A549 (cell line): ENCODE measurements at regions not wholly inside any gene's neighbourhood (a gene's known extent, or its start where the extent isn't known, plus 50 kb on each side); places are given as distances from the start of the nearest gene placed in this dataset.
"Not testable (repeated sequence)": the region's sequence is repeated elsewhere in the genome, so short reads cannot be mapped to it uniquely, and the experiment has no call there.

Experiments used
- ATAC-seq, 2 experiments: fragments of 200-7000 bp in 1 of 2; fragments of >200 bp in 1 of 2; cut with Nextera tagmentation in 1 of 2; cut with Tn5 transposase in 1 of 2; 3 replicates each; pipeline versions ENCODE4 v1.8.0 to v1.9.1; 2018 to 2020; ENCODE audit warnings: mild to moderate bottlenecking in 1 of 2, moderate library complexity in 1 of 2
- CTCF ChIA-PET: fragments of 300-600 bp; sonication (Branson Sonifier 250); formaldehyde crosslinking; extraction: SDS; loops from one replicate; lab custom pipeline; 2021; ENCODE audit warnings: antibody characterized with exemption, inconsistent platforms; lab: Yijun Ruan, JAX
- POLR2A ChIA-PET: fragments of 350-600 bp; formaldehyde crosslinking; extraction: SDS; loops from one replicate; lab custom pipeline; 2021; ENCODE audit warnings: antibody characterized with exemption, inconsistent platforms; lab: Yijun Ruan, JAX
- DNase-seq, 2 experiments: peaks; one replicate each; pipeline versions ENCODE4 v3.0.0 to v3.0.0-alpha.2; 2011 to 2016; ENCODE audit warnings: low read depth in 1 of 2, low spot score in 1 of 2
- FAIRE-seq: peaks from 2 replicates; lab custom pipeline; 2011; peaks lifted over from hg19 to GRCh38; lab: Jason Lieb, UNC
- H3K27ac ChIP-seq, 2 experiments: fragments of >200 bp; sonication (Bioruptor Twin); formaldehyde crosslinking; 3 replicates each; pipeline ENCODE4 v1.5.1; 2016 to 2017
- H3K4me1 ChIP-seq: fragments of >200 bp; sonication (Bioruptor Twin); formaldehyde crosslinking; 3 replicates; pipeline ENCODE4 v1.6.1; 2016
- H3K4me2 ChIP-seq: fragments of >200 bp; sonication (Bioruptor Twin); formaldehyde crosslinking; 3 replicates; pipeline ENCODE4 v1.6.1; 2016
- H3K4me3 ChIP-seq: fragments of >200 bp; sonication (Bioruptor Twin); formaldehyde crosslinking; 3 replicates; pipeline ENCODE4 v1.5.1; 2016
- H3K9me3 ChIP-seq: fragments of >200 bp; sonication (Bioruptor Twin); formaldehyde crosslinking; 3 replicates; pipeline ENCODE4 v1.6.1; 2016
- ATOH8 ChIP-seq: fragments of 250-450 bp; sonication (Bioruptor Pico); IDR thresholded peaks from 2 replicates; pipeline ENCODE4 v1.5.0; 2020; ENCODE audit warnings: low read depth, mild to moderate bottlenecking, moderate library complexity
- EHF ChIP-seq: fragments of 250-450 bp; sonication (Bioruptor Pico); IDR thresholded peaks from 2 replicates; pipeline ENCODE4 v1.5.0; 2020; ENCODE audit warnings: mild to moderate bottlenecking
- EHMT2 ChIP-seq: fragments of 200-600 bp; sonication (generic); IDR thresholded peaks from 2 replicates; pipeline ENCODE4 v1.6.1; 2016; ENCODE audit warnings: antibody characterized with exemption, low read depth, mild to moderate bottlenecking, moderate library complexity
- ELK1 ChIP-seq: fragments of 150-350 bp; IDR thresholded peaks from 2 replicates; pipeline ENCODE4 v1.6.1; 2014; ENCODE audit warnings: low read depth, mild to moderate bottlenecking, low read length
- EP300 ChIP-seq, 2 experiments: fragments of >200 bp; sonication (Bioruptor Twin); formaldehyde crosslinking; IDR thresholded peaks; 2 replicates in 1 of 2; 3 replicates in 1 of 2; pipeline ENCODE4 v1.6.1; 2016 to 2017
- ESRRA ChIP-seq: fragments of 150-350 bp; IDR thresholded peaks from 2 replicates; pipeline ENCODE4 v1.6.1; 2014; ENCODE audit warnings: mild to moderate bottlenecking, low read length, borderline replicate concordance
- FOSB ChIP-seq: fragments of 250-450 bp; sonication (Bioruptor Pico); IDR thresholded peaks from 2 replicates; pipeline ENCODE4 v1.5.0; 2020; ENCODE audit warnings: mild to moderate bottlenecking, moderate library complexity
- HDAC2 ChIP-seq: fragments of 200-600 bp; sonication (generic); IDR thresholded peaks from 2 replicates; pipeline ENCODE4 v1.6.1; 2016
- HEYL ChIP-seq: fragments of 250-450 bp; sonication (Bioruptor Pico); IDR thresholded peaks from 2 replicates; pipeline ENCODE4 v1.8.0; 2021; ENCODE audit warnings: mild to moderate bottlenecking, moderate library complexity
- HOXB13 ChIP-seq: fragments of 250-450 bp; sonication (Bioruptor Pico); IDR thresholded peaks from 2 replicates; pipeline ENCODE4 v1.5.0; 2020; ENCODE audit warnings: low read depth, mild to moderate bottlenecking, moderate library complexity
- JUN ChIP-seq, 2 experiments: fragments of >200 bp; sonication (Bioruptor Twin); formaldehyde crosslinking; IDR thresholded peaks; 2 replicates in 1 of 2; 3 replicates in 1 of 2; pipeline ENCODE4 v1.6.1; 2016 to 2017
- NFE2L2 ChIP-seq: fragments of 150-350 bp; conservative IDR thresholded peaks from 2 replicates; pipeline ENCODE4 v1.6.1; 2014; ENCODE audit warnings: low read length
- NR3C1 ChIP-seq: fragments of >200 bp; sonication (Bioruptor Twin); formaldehyde crosslinking; IDR thresholded peaks from 3 replicates; pipeline ENCODE4 v1.6.1; 2017
- RCOR1 ChIP-seq: fragments of 150-350 bp; IDR thresholded peaks from 2 replicates; pipeline ENCODE4 v1.6.1; 2014; ENCODE audit warnings: antibody characterized with exemption, low read length, low read depth
- RNF2 ChIP-seq: fragments of 200-600 bp; sonication (generic); IDR thresholded peaks from 2 replicates; pipeline ENCODE4 v1.6.1; 2016; ENCODE audit warnings: low read depth, mild to moderate bottlenecking, antibody characterized with exemption, moderate library complexity, borderline replicate concordance
- TP53 ChIP-seq: fragments of 250-450 bp; sonication (Bioruptor Pico); IDR thresholded peaks from 2 replicates; pipeline ENCODE4 v1.5.0; 2021; ENCODE audit warnings: mild to moderate bottlenecking, moderate library complexity
- USF2 ChIP-seq: fragments of 450-650 bp; IDR thresholded peaks from 2 replicates; pipeline ENCODE4 v1.6.1; 2014; ENCODE audit warnings: antibody characterized with exemption
- ZFP36 ChIP-seq: fragments of 450-650 bp; IDR thresholded peaks from 2 replicates; pipeline ENCODE4 v1.6.1; 2014; ENCODE audit warnings: borderline replicate concordance; ENCODE audit not compliant: partially characterized antibody
- ZSCAN20 ChIP-seq: fragments of 250-450 bp; sonication (Bioruptor Pico); IDR thresholded peaks from 2 replicates; pipeline ENCODE4 v1.8.0; 2022; ENCODE audit warnings: mild to moderate bottlenecking, moderate library complexity
- WGBS: methylation state at CpG from one replicate; pipeline ENCODE4 v1.1.6; 2017; ENCODE audit errors: missing lambda C conversion rate; 5-methylcytosine and 5-hydroxymethylcytosine counted together

- ATAC-seq: no peak
- H3K9me3 ChIP-seq: no peaks in the 10 kb centered on the region
- TF ChIP-seq RNF2 (no peak), ATOH8 (CRISPR knock-in tag) (no peak), HDAC2 (no peak), NR3C1 (no peak), HOXB13 (no peak), ESRRA (no peak), HEYL (no peak), EHMT2 (no peak)
Observed at GRCh38 chr12:20105943-20106342, 262.4 kb upstream of the PDE3A start.

GRCh38 chr12:20109676-20110075, 258.7 kb upstream of the PDE3A start:
- 63% methylated on average over 5 of the region's 5 CpGs for WGBS
- Histone ChIP-seq H3K27ac (no peak overlapping the region), H3K9me3 (no peaks in the 10 kb centered on the region), H3K4me2 (no peak overlapping the region), H3K4me1 (no peaks in the 10 kb centered on the region), H3K4me3 (no peak overlapping the region)
- ATAC-seq: no peak
- POLR2A ChIA-PET: no interaction called here
- CTCF ChIA-PET: interaction anchor here (1.0 kb wide), 3 partner anchors 12 to 101 kb away, joined by 3 read pairs; no protein-coding TSS in a partner anchor
- FAIRE-seq: no peak
- TF ChIP-seq ATOH8 (CRISPR knock-in tag): no peak
- TF ChIP-seq ZSCAN20 (CRISPR knock-in tag): no peak
- TF ChIP-seq RCOR1: no peak
- TF ChIP-seq FOSB (CRISPR knock-in tag): no peak
- TF ChIP-seq USF2: no peak
- no peak for TF ChIP-seq ELK1
- TF ChIP-seq EHF: no peak
- no peak for TF ChIP-seq EP300 (IDR thresholded peaks at IDR 0.05)
- no peak for TF ChIP-seq JUN (IDR thresholded peaks at IDR 0.05)
- TF ChIP-seq NFE2L2: no peak
- TF ChIP-seq ZFP36: no peak
- no peak for TF ChIP-seq TP53
- DNase-seq: no peak

More at GRCh38 chr12:20105943-20106342, 262.4 kb upstream of the PDE3A start:
- no peak overlapping the region for H3K4me3 ChIP-seq
- DNase-seq (no peak), FAIRE-seq (no peak)
- ChIA-PET POLR2A (no interaction called here), CTCF (no interaction called here)
- no peaks in the 10 kb centered on the region for H3K4me1 ChIP-seq
- no peak overlapping the region for H3K4me2 ChIP-seq
- H3K27ac ChIP-seq: no peak overlapping the region

DNA sequence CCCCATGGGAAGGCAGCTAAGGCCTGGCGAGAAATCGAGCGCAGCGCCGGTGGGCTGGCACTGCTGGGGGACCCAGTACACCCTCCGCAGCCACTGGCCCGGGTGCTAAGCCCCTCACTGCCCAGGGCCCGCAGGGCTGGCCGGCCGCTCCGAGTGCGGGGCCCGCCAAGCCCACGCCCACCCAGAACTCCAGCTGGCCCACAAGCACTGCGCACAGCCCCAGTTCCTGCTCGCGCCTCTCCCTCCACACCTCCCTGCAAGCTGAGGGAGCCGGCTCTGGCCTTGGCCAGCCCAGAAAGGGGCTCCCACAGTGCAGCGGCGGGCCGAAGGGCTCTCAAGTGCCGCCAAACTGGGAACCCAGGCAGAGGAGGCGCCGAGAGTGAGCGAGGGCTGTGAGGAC, 253.0 kb upstream of the PDE3A start:
- CTCF ChIA-PET, ATAC-seq, H3K4me1 ChIP-seq, H3K27ac ChIP-seq, H3K4me2 ChIP-seq, H3K4me3 ChIP-seq, H3K9me3 ChIP-seq, POLR2A ChIA-PET, FAIRE-seq, DNase-seq: not testable (repeated sequence)
- WGBS: 90% methylated on average over 15 of the region's 25 CpGs
